NCI-H2107 (cell line): ENCODE measurements at regions not wholly inside any gene's neighbourhood (a gene's known extent, or its start where the extent isn't known, plus 50 kb on each side); places are given as distances from the start of the nearest gene placed in this dataset.
"Not testable (repeated sequence)": the region's sequence is repeated elsewhere in the genome, so short reads cannot be mapped to it uniquely, and the experiment has no call there.

Experiments
- DNase-seq: peaks from one replicate; lab custom pipeline; 2025; lab: John Stamatoyannopoulos, UW

- no peak for DNase-seq
Measured at GRCh38 chr21:17738176-17738953, 80.8 kb downstream of the C21orf91 start.

- DNase-seq: no peak
Measured at GRCh38 chr21:17736072-17736471, 83.1 kb downstream of the C21orf91 start.

DNA sequence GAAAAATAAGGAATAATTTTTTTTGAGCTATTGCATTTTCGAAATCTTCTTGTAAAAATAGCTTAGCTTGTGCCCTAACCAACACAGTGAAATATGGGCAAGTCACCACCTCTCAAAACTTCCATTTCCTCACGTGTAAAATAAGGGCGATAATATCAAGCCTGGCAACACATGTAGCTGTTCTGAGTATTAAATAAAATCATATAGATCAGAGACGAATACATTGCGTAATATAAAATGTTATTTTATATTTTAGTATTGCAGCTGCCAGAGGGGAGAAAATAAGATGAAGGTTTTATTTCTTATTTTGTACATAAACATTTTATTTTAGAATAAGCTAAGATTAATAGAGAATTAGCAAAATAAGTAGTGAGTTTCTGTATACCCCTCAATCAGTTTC lies 85.9 kb downstream of the C21orf91 start:
- DNase-seq: no peak

DNA sequence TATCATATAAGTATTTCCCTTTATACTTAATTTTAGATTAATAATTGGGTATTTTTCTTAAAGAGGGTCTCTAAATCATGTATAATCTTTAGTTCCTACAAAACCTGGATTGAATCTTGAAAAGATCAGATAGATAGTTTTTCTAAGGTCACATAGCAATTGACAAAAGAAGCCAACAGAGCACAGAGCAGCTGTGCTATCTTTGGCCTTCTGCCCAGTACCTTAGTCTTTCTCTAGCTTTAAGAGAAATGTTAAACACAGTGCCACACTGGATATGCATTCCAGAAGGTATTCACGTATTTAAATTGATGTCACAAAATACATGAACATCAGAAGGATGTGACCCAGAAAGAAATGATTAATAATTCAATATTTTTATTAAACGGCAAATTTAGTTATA lies 86.8 kb downstream of the C21orf91 start:
- DNase-seq: no peak

GRCh38 chr21:17731554-17731953 lies 87.6 kb downstream of the C21orf91 start:
- DNase-seq: no peak

DNA sequence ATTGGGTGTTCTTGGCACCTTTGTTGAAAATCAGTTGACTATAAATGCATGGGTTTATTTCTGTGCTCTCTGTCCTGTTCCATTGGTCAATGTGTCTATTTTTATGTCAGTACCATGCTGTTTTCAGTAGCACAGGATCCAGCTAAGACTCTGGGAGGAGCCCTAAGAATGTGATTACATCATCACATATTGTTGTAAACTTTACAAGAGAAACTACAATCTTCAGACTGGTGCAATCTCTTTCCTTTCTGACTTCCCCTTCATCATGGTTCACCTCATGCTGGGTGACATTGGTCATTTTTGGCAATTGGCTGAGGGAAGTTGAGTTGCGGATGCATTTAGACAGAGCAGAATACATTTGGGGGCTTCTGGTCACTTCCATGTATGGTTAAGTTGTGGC lies 88.4 kb downstream of the C21orf91 start:
- DNase-seq: no peak

DNA sequence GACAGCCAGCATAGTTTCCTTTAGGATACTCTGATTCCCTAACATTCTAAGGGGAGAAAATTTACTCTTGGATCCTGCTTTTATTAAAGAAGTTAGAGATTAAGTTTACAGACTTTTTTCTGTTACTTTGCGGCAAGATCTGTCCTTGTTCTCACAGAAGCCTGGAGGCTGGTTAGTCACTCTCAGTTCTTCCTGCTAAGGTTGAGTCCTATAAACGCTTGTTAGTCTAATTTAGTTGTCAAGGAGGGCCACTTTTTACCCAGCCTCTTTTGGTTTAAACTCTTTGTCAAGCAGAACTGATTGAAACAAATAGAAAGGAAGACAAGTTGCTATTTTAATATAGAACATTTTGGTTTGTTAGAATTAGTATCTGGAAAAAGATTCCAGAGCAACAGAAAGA lies 89.7 kb downstream of the C21orf91 start:
- DNase-seq: no peak

- DNase-seq: no peak
Measured at GRCh38 chr21:17727361-17727760, 91.8 kb downstream of the C21orf91 start.

GRCh38 chr21:17726047-17726829 lies 92.9 kb downstream of the C21orf91 start:
- DNase-seq: no peak

DNA sequence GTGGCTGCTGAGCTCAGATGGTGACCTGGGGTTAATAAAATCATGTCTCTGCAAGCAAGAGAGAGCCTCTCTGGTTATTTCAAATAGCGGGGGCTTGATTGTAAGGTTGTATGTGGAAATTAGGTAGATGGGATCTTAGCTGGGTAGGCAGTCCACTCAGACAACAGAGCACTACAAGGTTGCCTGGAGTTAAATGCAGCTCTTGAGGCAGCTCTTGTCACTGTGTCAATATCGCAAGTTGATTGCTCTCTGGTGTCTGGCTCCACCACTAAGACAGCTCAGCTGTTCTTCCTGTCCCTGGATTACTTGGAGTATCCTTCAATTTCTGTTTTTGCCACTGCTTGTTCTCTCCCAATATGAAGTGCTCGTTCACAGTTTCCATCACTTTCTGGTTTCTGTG lies 93.8 kb downstream of the C21orf91 start:
- peak; percentile 50 for DNase-seq

GRCh38 chr21:17712887-17713286 lies 100.2 kb upstream of the BTG3 start:
- DNase-seq: no peak

- DNase-seq: no peak
Measured at GRCh38 chr21:17711896-17712295, 99.2 kb upstream of the BTG3 start.

DNA sequence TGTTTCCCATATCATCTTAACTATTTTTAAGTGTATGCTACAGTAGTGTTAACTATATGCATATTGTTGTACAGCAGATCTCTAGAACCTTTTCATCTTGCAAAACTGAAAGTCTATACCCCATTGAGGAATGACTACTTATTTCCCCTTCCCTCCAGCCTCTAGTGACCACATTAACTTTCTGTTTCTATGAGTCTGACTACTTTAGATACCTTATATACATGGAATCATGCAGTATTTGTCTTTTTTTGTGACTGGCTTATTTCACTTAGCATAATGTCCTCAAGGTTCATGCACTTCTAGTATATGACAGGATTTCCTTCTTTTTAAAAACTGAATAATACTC lies 96.5 kb upstream of the BTG3 start:
- no peak for DNase-seq

- no peak for DNase-seq
Measured at GRCh38 chr21:17708522-17709265, 96.0 kb upstream of the BTG3 start.

DNA sequence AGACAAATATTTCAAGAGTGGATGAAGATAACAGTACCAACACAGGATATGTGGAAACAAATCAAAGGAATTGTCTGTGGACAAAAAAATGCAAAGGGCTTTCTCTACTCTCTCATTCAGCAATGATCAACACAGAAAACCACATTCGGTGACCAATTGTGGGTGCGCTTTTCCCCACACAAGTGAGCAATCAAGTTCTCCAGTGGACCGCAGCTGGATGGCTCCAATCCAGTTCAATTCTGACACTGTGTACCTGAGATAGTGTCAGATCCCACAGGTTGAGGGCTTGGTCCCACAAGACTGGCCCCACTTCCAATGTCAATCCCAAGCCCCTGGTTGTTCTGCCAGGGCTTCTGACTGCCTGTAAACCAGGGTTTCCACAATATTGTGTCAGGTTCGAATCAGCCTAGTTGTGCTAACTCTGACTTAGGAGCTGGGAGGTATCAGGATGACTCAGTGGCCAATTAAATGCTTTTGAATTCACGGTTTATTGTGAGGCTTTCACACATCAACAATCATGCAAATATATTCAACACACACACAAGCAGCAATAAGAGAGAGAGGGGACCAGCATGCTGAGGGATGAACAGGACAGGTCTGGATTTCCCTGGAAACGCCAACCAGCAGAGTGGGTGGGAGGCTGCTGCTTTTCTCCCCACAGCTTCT lies 87.0 kb upstream of the BTG3 start:
- DNase-seq: no peak

- no peak for DNase-seq
Measured at GRCh38 chr21:17697473-17697872, 84.8 kb upstream of the BTG3 start.

GRCh38 chr21:17694416-17694815 lies 81.7 kb upstream of the BTG3 start:
- DNase-seq: not testable (repeated sequence)

GRCh38 chr21:17693801-17694200 lies 81.1 kb upstream of the BTG3 start:
- no peak for DNase-seq

GRCh38 chr21:17690078-17690494 lies 77.4 kb upstream of the BTG3 start:
- no peak for DNase-seq

GRCh38 chr21:17688912-17689874 lies 76.5 kb upstream of the BTG3 start:
- peak; percentile 63 for DNase-seq

GRCh38 chr21:17682924-17683323 lies 70.2 kb upstream of the BTG3 start:
- DNase-seq: no peak
